Kidney (tissue), 13 donors: ENCODE measurements at regions not wholly inside any gene's neighbourhood (a gene's known extent, or its start where the extent isn't known, plus 50 kb on each side); places are given as distances from the start of the nearest gene placed in this dataset.

Experiments
- DNase-seq, 5 donors: peaks; one replicate each; pipeline ENCODE4 v3.0.0-alpha.2; 2013 to 2020
- FAIRE-seq: peaks from 2 replicates; lab custom pipeline; 2012; peaks lifted over from hg19 to GRCh38; lab: Jason Lieb, UNC
- H3K27ac ChIP-seq, 2 donors: one replicate each; pipeline ENCODE4 v1.7.0; 2013; ENCODE audit warnings: low read depth in 2 of 2, low read length in 2 of 2, inconsistent platforms in 1 of 2
- H3K27me3 ChIP-seq: one replicate; pipeline ENCODE4 v1.7.1; 2013; ENCODE audit warnings: low read length, inconsistent platforms; ENCODE audit not compliant: control insufficient read depth, insufficient read depth
- H3K36me3 ChIP-seq, 3 donors: one replicate each; pipeline versions ENCODE4 v1.7.0 to v1.7.1; 2013; ENCODE audit warnings: low read length in 3 of 3, control low read depth in 1 of 3, inconsistent platforms in 1 of 3; ENCODE audit not compliant: insufficient read depth in 3 of 3, control insufficient read depth in 2 of 3
- H3K4me1 ChIP-seq, 3 donors: one replicate each; pipeline versions ENCODE4 v1.7.0 to v1.7.1; 2013; ENCODE audit warnings: low read length in 3 of 3, inconsistent platforms in 1 of 3, low read depth in 1 of 3; ENCODE audit not compliant: control insufficient read depth in 2 of 3, insufficient read depth in 2 of 3
- H3K4me3 ChIP-seq, 3 donors: one replicate each; pipeline versions ENCODE4 v1.7.0 to v1.8.1; 2013; ENCODE audit warnings: low read length in 3 of 3, control low read depth in 1 of 3, inconsistent platforms in 1 of 3
- H3K9ac ChIP-seq, 3 donors: one replicate each; pipeline versions ENCODE4 v1.7.0 to v1.7.1; 2013; ENCODE audit warnings: low read length in 3 of 3, control low read depth in 1 of 3, inconsistent platforms in 1 of 3
- H3K9me3 ChIP-seq, 3 donors: one replicate each; pipeline versions ENCODE4 v1.7.0 to v1.7.1; 2013; ENCODE audit warnings: low read length in 3 of 3, control low read depth in 1 of 3, inconsistent platforms in 1 of 3; ENCODE audit not compliant: control insufficient read depth in 2 of 3, insufficient read depth in 1 of 3
- intact Hi-C: fragments of 100-400 bp; cut with DNase I; formaldehyde crosslinking; loops from one replicate; pipeline ENCODE4 v1.11.1; 2022
- TF ChIP-seq, protein P1 (sequence below): IDR thresholded peaks from 3 replicates; pipeline ENCODE4 v1.5.1; 2012; ENCODE audit warnings: mild to moderate bottlenecking, moderate library complexity, borderline replicate concordance; ENCODE audit not compliant: insufficient read depth; ENCODE audit errors: extremely low read depth
- donor health status: control.
- donor health status: control.
- donor health status: control.
- donor health status: control.
- donor health status: control.
- donor health status: DM: yes; HTN: yes; CAD: no.
- donor health status: Normal renal cell carcinoma (clear cell type).

DNA sequence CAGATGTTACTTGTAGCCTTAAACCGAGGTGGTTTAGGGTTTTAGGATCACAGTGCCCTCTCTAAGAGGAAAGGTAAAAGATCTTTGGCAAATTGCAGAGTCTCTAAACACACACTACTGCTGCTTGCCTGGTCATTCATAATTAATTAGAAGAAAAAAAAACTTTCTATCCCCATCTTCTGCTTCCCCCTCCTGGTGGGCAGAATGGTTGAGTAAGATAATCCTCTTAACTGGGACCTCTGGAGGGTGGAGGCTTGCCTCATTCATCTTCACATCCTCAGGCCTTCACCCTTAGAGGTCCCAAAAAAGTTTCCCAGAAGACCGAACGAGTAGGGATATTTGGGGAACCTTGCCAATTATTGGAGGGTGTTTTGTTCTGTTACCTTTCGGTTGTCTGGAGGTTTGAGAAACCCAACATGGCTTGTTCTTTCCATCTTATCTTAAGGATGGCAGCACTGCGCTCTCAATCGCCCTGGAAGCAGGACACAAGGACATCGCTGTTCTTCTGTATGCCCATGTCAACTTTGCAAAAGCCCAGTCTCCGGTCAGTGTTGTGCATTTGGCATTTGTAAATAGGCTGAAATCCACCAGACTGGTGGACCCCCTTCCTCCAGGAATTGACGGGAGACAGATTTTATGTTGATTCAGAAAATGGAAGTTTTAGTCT is 97.3 kb upstream of the DMRT1 start:
- Histone ChIP-seq H3K27ac (no peak overlapping the region), H3K9ac (no peak overlapping the region), H3K4me3 (no peak overlapping the region), H3K9me3 (no peaks in the 10 kb centered on the region), H3K4me1 (peaks cover 0 to 3% (median 0%) of the 10 kb centered on the region in 3 donors), H3K36me3 (peaks cover 2 to 61% (median 36%) of the 10 kb centered on the region in 3 donors), H3K27me3 (no peaks in the 10 kb centered on the region)
- intact Hi-C loops: no loop called here
- TF ChIP-seq, protein P1, sequence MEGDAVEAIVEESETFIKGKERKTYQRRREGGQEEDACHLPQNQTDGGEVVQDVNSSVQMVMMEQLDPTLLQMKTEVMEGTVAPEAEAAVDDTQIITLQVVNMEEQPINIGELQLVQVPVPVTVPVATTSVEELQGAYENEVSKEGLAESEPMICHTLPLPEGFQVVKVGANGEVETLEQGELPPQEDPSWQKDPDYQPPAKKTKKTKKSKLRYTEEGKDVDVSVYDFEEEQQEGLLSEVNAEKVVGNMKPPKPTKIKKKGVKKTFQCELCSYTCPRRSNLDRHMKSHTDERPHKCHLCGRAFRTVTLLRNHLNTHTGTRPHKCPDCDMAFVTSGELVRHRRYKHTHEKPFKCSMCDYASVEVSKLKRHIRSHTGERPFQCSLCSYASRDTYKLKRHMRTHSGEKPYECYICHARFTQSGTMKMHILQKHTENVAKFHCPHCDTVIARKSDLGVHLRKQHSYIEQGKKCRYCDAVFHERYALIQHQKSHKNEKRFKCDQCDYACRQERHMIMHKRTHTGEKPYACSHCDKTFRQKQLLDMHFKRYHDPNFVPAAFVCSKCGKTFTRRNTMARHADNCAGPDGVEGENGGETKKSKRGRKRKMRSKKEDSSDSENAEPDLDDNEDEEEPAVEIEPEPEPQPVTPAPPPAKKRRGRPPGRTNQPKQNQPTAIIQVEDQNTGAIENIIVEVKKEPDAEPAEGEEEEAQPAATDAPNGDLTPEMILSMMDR: no peak
- DNase-seq (no peak), FAIRE-seq (no peak)

DNA sequence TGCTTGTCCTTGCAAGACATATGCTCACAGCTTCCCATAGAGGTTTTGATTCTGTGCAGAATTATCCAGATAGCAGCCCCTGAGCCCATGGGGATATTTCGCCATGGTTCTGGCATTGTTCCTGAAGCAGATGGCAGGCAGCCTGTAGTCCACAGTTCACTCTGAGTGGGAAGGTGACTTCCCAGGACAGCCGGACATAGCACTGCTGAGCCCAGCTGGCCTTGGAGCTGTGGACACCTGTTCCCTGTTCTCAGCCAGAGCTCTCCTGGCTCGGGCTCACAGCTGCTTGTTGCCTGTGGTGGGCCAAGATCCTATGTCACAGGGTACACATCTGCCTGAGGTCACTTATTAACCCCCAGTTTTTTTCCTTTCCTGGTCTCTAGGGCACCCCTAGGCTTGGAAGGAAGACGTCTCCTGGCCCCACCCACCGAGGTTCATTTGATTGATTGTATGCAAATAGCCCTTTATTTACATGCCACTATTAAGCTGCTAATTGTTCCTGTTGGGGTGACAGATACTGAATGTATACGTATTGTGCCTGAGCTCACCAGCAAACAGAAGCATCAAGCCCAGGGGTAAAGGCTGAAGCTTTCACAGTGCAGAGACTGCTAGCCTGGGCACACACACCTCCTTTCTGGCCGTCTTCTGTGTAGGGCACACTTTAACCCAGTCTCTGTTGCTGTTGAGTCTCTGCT is 96.6 kb upstream of the DMRT1 start:
- Histone ChIP-seq H3K36me3 (peaks cover 2 to 57% (median 31%) of the 10 kb centered on the region in 3 donors), H3K4me1 (peaks cover 0 to 3% (median 0%) of the 10 kb centered on the region in 3 donors), H3K27ac (no peak overlapping the region), H3K9ac (no peak overlapping the region), H3K27me3 (no peaks in the 10 kb centered on the region), H3K9me3 (no peaks in the 10 kb centered on the region), H3K4me3 (no peak overlapping the region)
- TF ChIP-seq, protein P1: no peak
- FAIRE-seq (no peak), DNase-seq (no peak)
- intact Hi-C loops: no loop called here

DNA sequence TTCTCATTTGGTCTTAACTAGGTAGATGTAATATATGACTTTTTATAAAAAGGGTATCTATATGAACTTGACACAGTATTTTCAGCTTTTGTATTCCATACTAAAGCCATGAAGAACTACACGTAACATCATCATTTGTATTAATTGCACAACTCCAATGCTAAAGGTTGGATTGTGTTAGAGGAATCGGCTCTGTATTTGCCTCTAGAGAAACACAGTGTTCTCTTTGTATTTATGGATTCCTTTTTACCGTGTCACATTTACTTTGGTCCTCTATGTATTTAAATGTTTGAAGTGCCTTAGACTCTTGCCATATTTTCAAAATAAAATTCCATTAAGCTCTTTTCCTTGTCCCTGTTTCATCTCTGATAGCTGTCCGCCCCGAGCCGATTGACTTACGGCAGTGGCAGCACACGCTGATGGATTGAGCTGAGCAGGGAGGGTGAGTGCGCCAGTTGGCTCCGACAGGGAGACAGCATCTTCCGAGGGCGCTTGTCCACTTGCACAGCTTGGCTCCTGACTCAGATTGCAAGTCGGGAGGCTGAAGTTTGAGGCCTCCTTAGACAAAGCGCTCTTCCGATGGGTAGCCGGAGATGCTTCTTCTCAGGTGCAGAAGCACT is 95.6 kb upstream of the DMRT1 start:
- H3K36me3 ChIP-seq: peaks cover 2 to 47% (median 23%) of the 10 kb centered on the region in 3 donors
- FAIRE-seq: no peak
- H3K4me1 ChIP-seq: peaks cover 0 to 3% (median 0%) of the 10 kb centered on the region in 3 donors
- TF ChIP-seq, protein P1: no peak
- intact Hi-C loops: no loop called here
- H3K27me3 ChIP-seq: no peaks in the 10 kb centered on the region
- H3K9me3 ChIP-seq: no peaks in the 10 kb centered on the region
- no peak overlapping the region for H3K9ac ChIP-seq
- no peak overlapping the region for H3K27ac ChIP-seq
- no peak overlapping the region for H3K4me3 ChIP-seq
- no peak for DNase-seq
